Calu3 (cell line): ENCODE measurements at regions not wholly inside any gene's neighbourhood (a gene's known extent, or its start where the extent isn't known, plus 50 kb on each side); places are given as distances from the start of the nearest gene placed in this dataset.

Source experiments
- BruUV-seq: library from RNA; stranded (reverse); fragments of 400-500 nt; replicated peaks from 2 replicates; lab custom pipeline; 2021; lab: Mats Ljungman, UMichigan
- CTCF ChIA-PET: fragments of 300-600 bp; sonication (Branson Sonifier 250); formaldehyde crosslinking; loops from one replicate; lab custom pipeline; 2022; ENCODE audit warnings: antibody characterized with exemption; lab: Charles Lee
- DNase-seq: peaks from one replicate; pipeline ENCODE4 v3.0.0; 2022
- H3K27ac Mint-ChIP-seq: one replicate; pipeline ENCODE4 v1.8.0; 2022; ENCODE audit warnings: mixed read lengths; ENCODE audit not compliant: unreplicated experiment
- H3K27me3 Mint-ChIP-seq: one replicate; pipeline ENCODE4 v1.8.0; 2022; ENCODE audit warnings: mixed read lengths; ENCODE audit not compliant: unreplicated experiment
- H3K36me3 Mint-ChIP-seq: one replicate; pipeline ENCODE4 v1.8.0; 2022; ENCODE audit warnings: mild to moderate bottlenecking, moderate library complexity, mixed read lengths; ENCODE audit not compliant: insufficient read depth, unreplicated experiment
- H3K4me1 Mint-ChIP-seq: one replicate; pipeline ENCODE4 v1.8.0; 2022; ENCODE audit warnings: mild to moderate bottlenecking, low read depth, mixed read lengths; ENCODE audit not compliant: unreplicated experiment
- H3K4me3 Mint-ChIP-seq: one replicate; pipeline ENCODE4 v1.8.0; 2022; ENCODE audit warnings: mild to moderate bottlenecking, low read depth, moderate library complexity, mixed read lengths; ENCODE audit not compliant: unreplicated experiment
- H3K9me3 Mint-ChIP-seq: one replicate; pipeline ENCODE4 v1.8.0; 2022; ENCODE audit warnings: low read depth, mixed read lengths; ENCODE audit not compliant: unreplicated experiment
- intact Hi-C: fragments of 100-400 bp; cut with micrococcal nuclease; formaldehyde crosslinking; loops from one replicate; pipeline ENCODE4 v1.10.0; 2022; ENCODE audit not compliant: unreplicated experiment
- TF ChIP-seq, protein P1 (sequence below): fragments of 200-600 bp; IDR thresholded peaks from one replicate; pipeline ENCODE4 v1.8.0; 2022; ENCODE audit warnings: antibody characterized with exemption; ENCODE audit not compliant: unreplicated experiment

DNA sequence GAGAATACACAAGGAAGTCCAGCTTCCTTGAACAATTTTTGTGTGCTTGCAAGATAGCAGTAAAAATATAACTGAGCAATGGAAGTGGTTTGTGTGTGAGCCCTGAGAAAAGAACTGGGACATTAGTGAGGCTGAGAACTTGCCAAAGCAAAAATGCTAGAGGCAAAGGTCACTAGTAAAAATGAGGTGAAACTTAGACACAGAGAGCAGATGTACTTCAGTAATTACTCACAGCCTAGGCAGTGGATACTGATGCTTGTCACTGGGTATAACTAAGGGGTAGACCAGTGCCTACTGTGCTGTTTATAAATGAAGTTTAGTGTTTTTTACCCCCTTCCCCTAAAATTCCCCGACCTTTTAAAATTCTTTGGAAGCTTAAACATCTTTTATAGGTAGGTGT, 450.1 kb downstream of the LPIN1 start:
- TF ChIP-seq, protein P1, sequence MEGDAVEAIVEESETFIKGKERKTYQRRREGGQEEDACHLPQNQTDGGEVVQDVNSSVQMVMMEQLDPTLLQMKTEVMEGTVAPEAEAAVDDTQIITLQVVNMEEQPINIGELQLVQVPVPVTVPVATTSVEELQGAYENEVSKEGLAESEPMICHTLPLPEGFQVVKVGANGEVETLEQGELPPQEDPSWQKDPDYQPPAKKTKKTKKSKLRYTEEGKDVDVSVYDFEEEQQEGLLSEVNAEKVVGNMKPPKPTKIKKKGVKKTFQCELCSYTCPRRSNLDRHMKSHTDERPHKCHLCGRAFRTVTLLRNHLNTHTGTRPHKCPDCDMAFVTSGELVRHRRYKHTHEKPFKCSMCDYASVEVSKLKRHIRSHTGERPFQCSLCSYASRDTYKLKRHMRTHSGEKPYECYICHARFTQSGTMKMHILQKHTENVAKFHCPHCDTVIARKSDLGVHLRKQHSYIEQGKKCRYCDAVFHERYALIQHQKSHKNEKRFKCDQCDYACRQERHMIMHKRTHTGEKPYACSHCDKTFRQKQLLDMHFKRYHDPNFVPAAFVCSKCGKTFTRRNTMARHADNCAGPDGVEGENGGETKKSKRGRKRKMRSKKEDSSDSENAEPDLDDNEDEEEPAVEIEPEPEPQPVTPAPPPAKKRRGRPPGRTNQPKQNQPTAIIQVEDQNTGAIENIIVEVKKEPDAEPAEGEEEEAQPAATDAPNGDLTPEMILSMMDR: no peak
- DNase-seq: no peak
- Mint-ChIP-seq H3K27ac (no peak overlapping the region), H3K27me3 (peaks cover 35% of the 10 kb centered on the region), H3K4me3 (no peak overlapping the region), H3K4me1 (no peaks in the 10 kb centered on the region), H3K9me3 (no peaks in the 10 kb centered on the region), H3K36me3 (no peaks in the 10 kb centered on the region)
- no TSS peak for BruUV-seq
- CTCF ChIA-PET: no interaction called here
- intact Hi-C loops: no loop called here

DNA sequence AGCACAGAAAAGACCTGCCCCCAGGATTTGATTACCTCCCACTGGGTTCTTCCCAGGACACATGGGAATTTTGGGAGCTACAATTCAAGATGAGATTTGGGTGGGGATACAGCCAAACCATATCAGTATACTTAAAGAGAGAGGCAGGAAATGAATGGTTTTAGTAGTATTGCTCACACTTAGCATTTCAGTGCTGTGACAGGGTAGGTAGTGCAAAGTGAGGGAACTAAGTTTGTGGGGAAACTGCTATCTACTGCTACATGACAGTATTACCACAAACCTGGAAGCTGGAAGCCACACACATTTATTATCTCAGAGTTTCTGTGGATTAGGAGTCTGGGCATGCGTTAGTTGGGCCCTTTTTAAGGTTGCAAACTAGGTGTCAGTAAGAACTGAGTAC, 450.7 kb downstream of the LPIN1 start:
- no peaks in the 10 kb centered on the region for H3K4me1 Mint-ChIP-seq
- CTCF ChIA-PET: no interaction called here
- DNase-seq: no peak
- H3K36me3 Mint-ChIP-seq: no peaks in the 10 kb centered on the region
- H3K27ac Mint-ChIP-seq: no peak overlapping the region
- intact Hi-C loops: no loop called here
- TF ChIP-seq, protein P1: no peak
- BruUV-seq: no TSS peak
- H3K9me3 Mint-ChIP-seq: no peaks in the 10 kb centered on the region
- H3K27me3 Mint-ChIP-seq: peaks cover 41% of the 10 kb centered on the region
- H3K4me3 Mint-ChIP-seq: no peak overlapping the region

DNA sequence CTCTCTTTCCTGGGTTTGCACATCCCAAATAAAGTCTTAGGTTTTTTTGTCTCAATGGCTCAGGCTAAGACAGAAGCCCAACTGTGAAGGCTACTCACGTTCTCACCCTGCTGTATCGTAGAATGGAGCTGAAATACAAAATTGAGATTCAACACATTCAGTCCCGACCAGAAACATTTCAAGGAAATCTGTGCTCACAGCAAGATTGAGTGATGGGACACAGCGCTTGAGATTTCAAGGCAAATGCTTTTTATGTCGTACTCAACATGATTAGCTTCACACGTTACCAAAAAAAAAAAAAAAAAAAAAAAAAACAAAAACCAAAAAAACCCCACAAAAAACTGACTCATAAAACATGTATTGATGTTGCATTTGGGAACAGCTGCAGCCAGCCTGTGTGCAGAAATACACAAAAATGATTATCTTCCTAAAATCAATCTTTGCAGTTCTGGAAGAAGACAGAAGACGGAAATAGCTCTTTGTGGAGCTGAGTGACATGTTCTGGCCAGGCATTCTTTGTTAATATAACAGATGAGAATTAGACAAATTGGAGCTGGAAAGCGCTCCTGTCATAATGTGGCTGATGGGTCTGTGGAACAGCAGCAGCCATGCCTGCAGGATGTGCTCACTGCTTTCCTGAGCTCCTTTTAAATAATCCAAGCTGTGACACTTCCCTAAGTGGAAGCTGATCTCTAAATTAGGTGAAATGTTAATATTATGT, 453.2 kb downstream of the LPIN1 start:
- Mint-ChIP-seq H3K9me3 (no peaks in the 10 kb centered on the region), H3K27ac (no peak overlapping the region), H3K36me3 (no peaks in the 10 kb centered on the region), H3K4me1 (no peaks in the 10 kb centered on the region), H3K4me3 (no peak overlapping the region), H3K27me3 (peaks cover 67% of the 10 kb centered on the region)
- CTCF ChIA-PET: no interaction called here
- TF ChIP-seq, protein P1: no peak
- intact Hi-C loops: no loop called here
- no peak for DNase-seq
- no TSS peak for BruUV-seq

DNA sequence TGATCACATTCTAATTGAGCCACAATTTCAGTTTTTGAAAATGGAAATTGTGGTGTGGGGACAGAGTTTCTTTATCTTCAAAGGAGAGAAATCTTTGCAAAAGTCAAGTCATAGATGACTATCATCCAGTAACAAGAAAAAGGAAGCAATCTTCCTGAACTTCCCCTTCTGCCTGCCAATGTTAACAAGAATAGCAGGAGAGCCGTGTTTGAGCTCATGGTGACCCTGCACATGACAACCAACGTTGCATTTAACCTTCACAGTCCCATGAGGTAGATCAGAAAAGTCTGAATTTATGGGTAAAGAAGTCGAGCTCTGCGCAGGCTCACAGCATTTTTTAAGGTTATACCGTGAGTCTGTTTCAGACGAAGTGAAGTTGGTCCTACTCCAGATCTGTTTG, 454.9 kb downstream of the LPIN1 start:
- Mint-ChIP-seq H3K27ac (no peak overlapping the region), H3K9me3 (no peaks in the 10 kb centered on the region), H3K36me3 (no peaks in the 10 kb centered on the region), H3K4me1 (no peaks in the 10 kb centered on the region), H3K27me3 (peaks cover 72% of the 10 kb centered on the region), H3K4me3 (no peak overlapping the region)
- CTCF ChIA-PET: no interaction called here
- no peak for DNase-seq
- intact Hi-C loops: no loop called here
- BruUV-seq: no TSS peak
- TF ChIP-seq, protein P1: no peak
